HEK293T (cell line): ENCODE measurements at regions not wholly inside any gene's neighbourhood (a gene's known extent, or its start where the extent isn't known, plus 50 kb on each side); places are given as distances from the start of the nearest gene placed in this dataset.

Experiments used
- CTCF ChIA-PET: fragments of 350-600 bp; formaldehyde crosslinking; extraction: SDS; loops from one replicate; lab custom pipeline; 2021; ENCODE audit warnings: antibody characterized with exemption, inconsistent platforms; lab: Yijun Ruan, JAX
- POLR2A ChIA-PET: fragments of 350-600 bp; formaldehyde crosslinking; extraction: SDS; loops from one replicate; lab custom pipeline; 2020; ENCODE audit warnings: antibody characterized with exemption, inconsistent platforms; lab: Yijun Ruan, JAX
- DNase-seq: peaks from one replicate; pipeline ENCODE4 v3.0.0; 2012; ENCODE audit warnings: mixed read lengths; ENCODE audit errors: extremely low spot score
- ARNT ChIP-seq: fragments of 450-650 bp; IDR thresholded peaks from 2 replicates; pipeline ENCODE4 v1.6.1; 2017; ENCODE audit warnings: mild to moderate bottlenecking
- BHLHE40 ChIP-seq: fragments of 450-650 bp; IDR thresholded peaks from 2 replicates; pipeline ENCODE4 v1.6.1; 2016; ENCODE audit warnings: mild to moderate bottlenecking, moderate library complexity, borderline replicate concordance
- CTBP1 ChIP-seq: fragments of 450-650 bp; IDR thresholded peaks from 2 replicates; pipeline ENCODE4 v1.6.1; 2016; ENCODE audit warnings: borderline replicate concordance
- ELF4 ChIP-seq: fragments of 450-650 bp; IDR thresholded peaks from 2 replicates; pipeline ENCODE4 v1.6.1; 2017; ENCODE audit warnings: antibody characterized with exemption
- FOXA1 ChIP-seq: fragments of 450-650 bp; IDR thresholded peaks from 2 replicates; pipeline ENCODE4 v1.6.1; 2016; ENCODE audit warnings: mild to moderate bottlenecking
- FOXK2 ChIP-seq: fragments of 450-650 bp; IDR thresholded peaks from 2 replicates; pipeline ENCODE4 v1.6.1; 2016; ENCODE audit warnings: mild to moderate bottlenecking
- FOXM1 ChIP-seq: fragments of 450-650 bp; IDR thresholded peaks from 2 replicates; pipeline ENCODE4 v1.6.1; 2017; ENCODE audit warnings: mild to moderate bottlenecking, borderline replicate concordance
- HDGF ChIP-seq: fragments of 450-650 bp; IDR thresholded peaks from 2 replicates; pipeline ENCODE4 v1.6.1; 2017; ENCODE audit warnings: antibody characterized with exemption, borderline replicate concordance
- L3MBTL2 ChIP-seq: fragments of 450-650 bp; conservative IDR thresholded peaks from 2 replicates; pipeline ENCODE4 v1.6.1; 2016; ENCODE audit warnings: mild to moderate bottlenecking
- LEF1 ChIP-seq: fragments of 450-650 bp; IDR thresholded peaks from 2 replicates; pipeline ENCODE4 v1.6.1; 2017; ENCODE audit warnings: mild to moderate bottlenecking, borderline replicate concordance
- NFRKB ChIP-seq: fragments of 450-650 bp; IDR thresholded peaks from 2 replicates; pipeline ENCODE4 v1.6.1; 2016; ENCODE audit warnings: mild to moderate bottlenecking, moderate library complexity
- SP1 ChIP-seq: fragments of 450-650 bp; IDR thresholded peaks from 2 replicates; pipeline ENCODE4 v1.6.1; 2017
- SUZ12 ChIP-seq: fragments of 450-650 bp; IDR thresholded peaks from 2 replicates; pipeline ENCODE4 v1.6.1; 2016; ENCODE audit warnings: mild to moderate bottlenecking
- TARDBP ChIP-seq: fragments of 450-650 bp; IDR thresholded peaks from 2 replicates; pipeline ENCODE4 v1.6.1; 2016
- ZNF384 ChIP-seq: fragments of 450-650 bp; IDR thresholded peaks from 2 replicates; pipeline ENCODE4 v1.6.1; 2016
- TF ChIP-seq, protein P1 (sequence below): fragments of 450-650 bp; IDR thresholded peaks from 2 replicates; pipeline ENCODE4 v1.6.1; 2016

GRCh38 chr1:188317894-188318293 is 1489.1 kb downstream of the PLA2G4A start:
- CTCF ChIA-PET = no interaction called here
- DNase-seq = no peak
- TF ChIP-seq LEF1 (no peak), ELF4 (no peak), FOXK2 (no peak), FOXA1 (no peak), CTBP1 (no peak), NFRKB (no peak), SP1 (no peak), SUZ12 (no peak), BHLHE40 (no peak), HDGF (no peak), ZNF384 (no peak), TARDBP (no peak), FOXM1 (no peak), ARNT (no peak), L3MBTL2 (no peak)
- TF ChIP-seq, protein P1, sequence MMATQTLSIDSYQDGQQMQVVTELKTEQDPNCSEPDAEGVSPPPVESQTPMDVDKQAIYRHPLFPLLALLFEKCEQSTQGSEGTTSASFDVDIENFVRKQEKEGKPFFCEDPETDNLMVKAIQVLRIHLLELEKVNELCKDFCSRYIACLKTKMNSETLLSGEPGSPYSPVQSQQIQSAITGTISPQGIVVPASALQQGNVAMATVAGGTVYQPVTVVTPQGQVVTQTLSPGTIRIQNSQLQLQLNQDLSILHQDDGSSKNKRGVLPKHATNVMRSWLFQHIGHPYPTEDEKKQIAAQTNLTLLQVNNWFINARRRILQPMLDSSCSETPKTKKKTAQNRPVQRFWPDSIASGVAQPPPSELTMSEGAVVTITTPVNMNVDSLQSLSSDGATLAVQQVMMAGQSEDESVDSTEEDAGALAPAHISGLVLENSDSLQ = no peak
- POLR2A ChIA-PET = no interaction called here

GRCh38 chr1:188325211-188325610 is 1496.5 kb downstream of the PLA2G4A start:
- ChIA-PET POLR2A (no interaction called here), CTCF (no interaction called here)
- TF ChIP-seq SP1 (no peak), CTBP1 (no peak), ZNF384 (no peak), HDGF (no peak)
- no peak for DNase-seq

DNA sequence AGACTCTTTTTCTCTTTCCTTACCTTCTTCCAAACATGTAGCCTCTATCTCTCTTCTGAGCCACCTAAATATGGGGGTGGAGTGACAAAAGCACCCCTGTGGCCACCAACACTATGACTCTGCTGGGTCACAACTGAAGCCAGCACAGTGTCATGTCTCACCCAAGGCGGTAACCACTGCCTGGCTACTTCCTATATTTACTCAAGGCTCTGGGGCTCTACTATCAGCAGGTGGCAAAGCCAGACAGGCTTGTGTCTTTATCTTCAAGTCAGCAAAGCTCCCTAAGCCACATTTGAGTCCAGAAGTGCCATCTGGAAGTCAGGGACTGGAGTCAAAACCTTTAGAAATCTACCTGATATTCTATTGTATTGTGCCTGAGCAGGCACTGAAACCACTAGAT is 1515.2 kb downstream of the PLA2G4A start:
- ChIA-PET POLR2A (no interaction called here), CTCF (no interaction called here)
- DNase-seq = no peak
- TF ChIP-seq SP1 = no peak
- TF ChIP-seq NFRKB = no peak
- TF ChIP-seq SUZ12 = no peak

DNA sequence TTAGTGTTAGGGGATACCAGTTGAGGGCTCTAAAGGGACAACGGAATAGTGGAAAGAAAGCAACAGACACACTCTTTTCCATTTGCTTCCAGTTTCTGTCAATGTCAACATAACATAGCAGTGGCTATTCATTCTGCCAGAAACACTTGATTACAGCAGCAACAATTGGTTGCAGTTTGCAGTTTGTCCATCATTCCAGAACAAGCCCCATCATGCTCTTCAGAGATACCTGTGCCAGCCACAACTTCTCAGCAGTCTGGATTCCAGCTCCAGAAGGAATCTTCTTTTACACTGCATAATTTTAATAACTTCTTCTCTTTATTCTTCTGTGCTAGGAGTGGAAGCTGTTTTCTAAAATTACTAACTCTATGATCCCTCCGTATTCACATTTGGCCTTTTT is 1521.4 kb downstream of the PLA2G4A start:
- CTCF ChIA-PET = no interaction called here
- POLR2A ChIA-PET = no interaction called here
- no peak for DNase-seq
- TF ChIP-seq CTBP1 = no peak
- TF ChIP-seq SP1 = no peak
- TF ChIP-seq ZNF384 = no peak

DNA sequence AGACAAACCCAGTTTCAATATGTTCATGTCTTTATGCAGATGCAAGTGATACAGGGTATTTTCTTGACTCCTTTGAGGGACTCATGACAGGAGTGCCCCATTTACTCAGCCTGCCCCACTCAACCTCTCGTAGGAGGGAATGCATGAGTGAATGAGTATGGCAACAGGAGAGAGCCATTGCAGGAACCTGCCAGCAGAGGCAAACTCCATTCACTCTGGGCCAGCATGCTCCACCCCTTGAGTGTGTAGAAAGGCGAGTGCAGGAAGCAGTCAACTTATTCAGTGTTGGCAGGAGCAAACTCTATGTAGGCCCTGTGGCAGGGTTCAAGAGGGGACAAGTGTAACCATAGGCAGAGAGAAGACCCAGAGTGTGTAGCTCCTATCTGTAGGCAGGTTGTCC is 1526.3 kb downstream of the PLA2G4A start:
- ChIA-PET POLR2A (no interaction called here), CTCF (no interaction called here)
- peak; percentile 16 for DNase-seq
- TF ChIP-seq FOXA1 (no peak), ZNF384 (no peak), BHLHE40 (no peak), ELF4 (no peak), LEF1 (no peak), L3MBTL2 (no peak), SUZ12 (no peak), ARNT (no peak), TARDBP (no peak), FOXK2 (no peak)
- TF ChIP-seq, protein P1 = no peak

- POLR2A ChIA-PET = no interaction called here
- CTCF ChIA-PET = no interaction called here
- TF ChIP-seq ZNF384 = no peak
- no peak for TF ChIP-seq SUZ12
- no peak for TF ChIP-seq LEF1
- no peak for DNase-seq
These were observed 1527.1 kb downstream of the PLA2G4A start for GRCh38 chr1:188355847-188356246.

DNA sequence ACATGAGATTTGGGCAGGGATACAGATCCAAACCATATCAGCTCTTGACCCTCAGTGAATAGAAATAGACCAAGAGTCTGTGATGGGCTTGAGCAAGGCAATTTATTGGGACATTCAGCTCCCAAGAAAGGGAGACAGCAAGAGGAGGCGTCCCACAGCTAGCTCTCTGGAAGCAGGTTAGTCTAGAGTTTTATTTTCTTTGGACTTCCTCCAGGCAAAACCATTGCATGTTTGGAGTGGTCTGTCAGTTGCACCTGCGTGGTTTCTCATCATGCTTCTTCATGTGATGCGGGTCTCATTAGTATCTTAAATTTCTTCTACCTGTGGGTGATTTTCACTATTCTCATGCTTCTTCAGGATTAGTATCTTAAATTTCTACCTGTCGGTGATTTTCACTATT is 1530.6 kb downstream of the PLA2G4A start:
- TF ChIP-seq HDGF (no peak), SUZ12 (no peak), ARNT (no peak), SP1 (no peak), TARDBP (no peak), BHLHE40 (no peak), NFRKB (no peak), LEF1 (no peak), CTBP1 (no peak), L3MBTL2 (no peak), FOXA1 (no peak), FOXM1 (no peak), FOXK2 (no peak), ELF4 (no peak), ZNF384 (no peak)
- TF ChIP-seq, protein P1 = no peak
- POLR2A ChIA-PET = no interaction called here
- no peak for DNase-seq
- CTCF ChIA-PET = no interaction called here
